ENCODE measurements at regions not wholly inside any gene's neighbourhood (a gene's known extent, or its start where the extent isn't known, plus 50 kb on each side); places are given as distances from the start of the nearest gene placed in this dataset.
"Not testable (repeated sequence)": the region's sequence is repeated elsewhere in the genome, so short reads cannot be mapped to it uniquely, and the experiment has no call there.

DNA sequence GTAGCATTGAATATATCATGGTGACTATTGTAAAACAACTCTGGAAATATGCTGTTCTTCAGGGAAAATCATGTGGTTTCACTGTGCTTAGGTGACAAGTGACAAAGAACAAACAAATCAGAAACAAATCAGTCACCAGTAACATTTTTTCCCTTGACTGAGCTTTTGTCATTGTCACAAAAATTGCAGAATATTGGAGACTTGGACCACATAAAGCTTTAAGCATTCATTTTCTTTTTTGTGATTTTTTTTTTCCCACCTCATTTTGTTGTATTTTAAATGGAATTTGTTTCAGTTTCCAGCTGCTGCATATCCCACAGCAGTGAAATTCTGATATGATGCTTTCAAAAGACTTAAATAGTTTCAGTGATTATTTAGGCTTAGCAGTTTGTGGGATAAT, 1088.4 kb downstream of the OTOL1 start:
- TF ChIP-seq CTCF (IDR thresholded peaks at IDR 0.05; ENCODE audit: extremely low read depth, missing control alignments) = no peak
- DNase-seq (ENCODE audit: low spot score) = no peak

- no peak for TF ChIP-seq CTCF (IDR thresholded peaks at IDR 0.05; ENCODE audit: extremely low read depth, missing control alignments)
- DNase-seq (ENCODE audit: low spot score) = no peak
Measured at GRCh38 chr3:162586591-162586990, 1090.0 kb downstream of the OTOL1 start.

DNA sequence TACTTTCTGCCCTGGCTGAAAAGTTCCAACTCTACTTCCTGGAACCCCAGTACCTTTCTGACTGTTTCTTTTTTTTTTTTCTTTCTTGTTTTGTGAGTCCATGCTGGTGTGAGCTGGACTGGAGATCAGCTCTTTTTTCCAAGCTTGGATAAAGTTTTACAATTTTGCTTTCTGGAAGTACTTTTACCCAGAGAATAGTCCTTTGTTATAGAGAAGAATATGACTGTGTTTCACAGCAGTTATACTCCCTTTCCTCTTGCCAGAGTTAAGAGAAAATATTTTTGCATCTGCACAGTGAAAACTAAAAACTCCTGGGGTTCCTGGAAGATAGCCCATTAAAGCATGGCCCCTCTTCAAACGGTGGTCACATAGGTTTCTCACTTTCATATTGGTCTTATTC, 1100.6 kb downstream of the OTOL1 start:
- TF ChIP-seq CTCF (IDR thresholded peaks at IDR 0.05; ENCODE audit: extremely low read depth, missing control alignments) = no peak
- DNase-seq (ENCODE audit: low spot score) = no peak

DNA sequence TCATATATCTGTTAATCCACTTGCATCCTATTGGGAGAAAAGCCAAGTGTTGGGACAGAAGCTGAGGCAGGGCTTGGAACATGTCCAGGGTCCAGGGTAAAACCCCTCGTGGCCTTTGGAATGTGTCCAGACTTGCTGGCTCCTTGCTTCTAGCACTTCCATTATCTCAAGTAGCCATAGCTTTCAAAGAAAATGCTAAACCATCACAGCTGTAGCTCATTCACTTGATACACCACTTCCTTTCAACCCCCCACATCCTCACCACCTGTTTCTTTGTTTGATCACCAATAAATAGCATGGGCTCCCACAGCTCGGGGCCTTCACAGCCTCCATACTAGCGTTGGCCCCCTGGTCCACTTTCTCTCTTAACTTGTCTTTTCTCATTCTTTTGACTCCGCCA, 1101.9 kb downstream of the OTOL1 start:
- DNase-seq (ENCODE audit: low spot score) = not testable (repeated sequence)

DNA sequence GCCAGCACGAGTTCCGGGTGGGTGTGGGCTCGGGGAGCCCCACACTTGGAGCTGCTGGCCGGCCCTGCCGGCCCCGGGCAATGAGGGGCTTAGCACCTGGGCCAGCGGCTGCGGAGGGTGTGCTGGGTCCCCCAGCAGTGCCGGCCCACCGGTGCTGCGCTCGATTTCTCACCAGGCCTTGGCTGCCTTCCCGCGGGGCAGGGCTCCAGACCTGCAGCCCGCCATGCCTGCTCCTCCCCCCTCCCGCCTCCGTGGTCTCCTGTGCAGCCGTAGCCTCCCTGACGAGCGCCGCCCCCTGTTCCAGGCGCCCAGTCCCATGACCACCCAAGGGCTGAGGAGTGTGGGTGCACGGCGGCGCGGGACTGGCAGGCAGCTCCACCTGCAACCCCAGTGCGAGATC, 1103.1 kb downstream of the OTOL1 start:
- DNase-seq (ENCODE audit: low spot score) = not testable (repeated sequence)

GRCh38 chr3:162601101-162601670, 1104.6 kb downstream of the OTOL1 start:
- no peak for DNase-seq (ENCODE audit: low spot score)
- TF ChIP-seq CTCF (IDR thresholded peaks at IDR 0.05; ENCODE audit: extremely low read depth, missing control alignments) = no peak

- DNase-seq (ENCODE audit: low spot score) = no peak
- TF ChIP-seq CTCF (IDR thresholded peaks at IDR 0.05; ENCODE audit: extremely low read depth, missing control alignments) = no peak
Measured at GRCh38 chr3:162602619-162603018, 1106.0 kb downstream of the OTOL1 start.

GRCh38 chr3:162605651-162606204, 1109.1 kb downstream of the OTOL1 start:
- no peak for TF ChIP-seq CTCF (IDR thresholded peaks at IDR 0.05; ENCODE audit: extremely low read depth, missing control alignments)
- DNase-seq (ENCODE audit: low spot score) = no peak
